NOMO-1 (cell line): ENCODE measurements at regions not wholly inside any gene's neighbourhood (a gene's known extent, or its start where the extent isn't known, plus 50 kb on each side); places are given as distances from the start of the nearest gene placed in this dataset.
A peak's percentile ranks its signal among the peaks of the same experiment; 100 is the strongest.

Source experiments
- DNase-seq, 2 experiments: peaks; one replicate each; lab custom pipeline; 2025; ENCODE audit not compliant: unreplicated experiment in 2 of 2; lab: John Stamatoyannopoulos, UW

- no peak for DNase-seq
Measured at GRCh38 chr7:155918720-155919390, 106.6 kb upstream of the SHH start.

GRCh38 chr7:155917836-155918430, 105.7 kb upstream of the SHH start:
- no peak for DNase-seq

DNA sequence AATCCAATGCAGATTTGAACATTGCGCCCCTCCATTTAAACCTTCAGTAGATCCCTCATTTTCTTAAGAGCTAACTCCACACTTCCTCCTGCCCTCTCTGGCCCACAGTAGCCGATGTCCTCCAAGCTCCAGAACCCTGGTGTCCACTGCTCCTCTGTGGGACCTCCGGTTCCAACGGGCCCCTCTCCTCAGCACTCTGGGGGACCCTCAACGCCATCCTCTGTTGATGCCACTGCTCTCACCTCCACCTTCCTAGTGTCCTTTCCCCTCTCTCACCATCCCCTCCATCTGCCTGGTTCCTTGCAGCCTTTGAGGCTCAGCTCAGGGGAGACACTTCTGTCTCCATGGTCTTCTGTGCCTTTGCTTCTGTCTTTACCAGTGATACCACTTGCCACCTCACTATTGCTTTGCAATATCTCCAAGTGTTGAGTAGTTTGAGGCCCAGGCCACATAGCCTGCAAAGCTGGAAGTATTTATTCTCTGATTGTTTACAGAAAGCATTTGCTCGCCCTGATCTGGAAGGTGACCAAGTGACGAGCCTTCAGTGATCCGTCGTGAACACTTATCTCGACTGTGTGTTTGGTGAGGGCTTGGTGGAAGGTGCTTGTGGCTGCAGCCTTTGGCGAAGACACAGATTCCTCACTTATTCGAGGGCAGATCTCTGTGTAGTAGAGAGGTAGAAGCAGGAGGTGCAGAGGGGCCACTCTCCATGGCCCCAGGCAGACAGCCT, 104.8 kb upstream of the SHH start:
- no peak for DNase-seq

DNA sequence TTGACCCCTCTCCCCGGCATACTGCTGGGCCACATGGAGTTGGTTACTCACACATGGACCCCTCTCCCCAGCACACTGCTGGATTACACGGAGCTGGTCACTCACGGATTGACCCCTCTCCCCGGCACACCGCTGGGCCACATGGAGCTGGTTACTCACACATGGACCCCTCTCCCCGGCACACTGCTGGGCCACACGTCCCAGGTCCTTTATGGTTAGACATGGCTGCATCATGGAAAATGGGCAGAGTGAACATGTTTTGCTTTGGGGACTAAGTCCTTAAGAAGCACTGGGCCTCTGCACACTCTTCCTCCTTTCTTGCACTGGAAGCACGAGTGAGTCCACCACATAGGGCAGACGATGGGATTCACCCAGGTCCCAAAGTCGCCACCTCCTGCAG, 102.1 kb upstream of the SHH start:
- DNase-seq, result no peak

DNA sequence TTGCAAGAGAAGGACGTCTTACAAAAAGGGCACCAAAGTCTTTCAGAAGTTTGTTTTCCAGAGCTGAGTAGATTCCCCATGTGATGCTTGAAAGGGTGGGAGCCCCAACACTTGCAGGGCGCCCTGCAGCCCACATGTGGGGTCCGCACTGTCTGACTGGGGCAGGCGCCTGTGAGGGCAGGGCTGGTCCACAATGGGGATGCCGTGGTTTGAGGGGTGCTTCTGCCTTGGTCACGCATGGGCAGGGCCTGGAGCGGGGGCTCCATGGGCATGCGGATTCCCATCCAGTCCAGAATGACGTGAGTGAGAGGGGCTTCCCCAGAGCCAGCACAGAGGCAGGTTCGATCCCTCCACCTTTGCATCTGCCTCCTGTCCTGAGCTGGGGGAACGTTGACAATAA, 101.5 kb upstream of the SHH start:
- no peak for DNase-seq

GRCh38 chr7:155913291-155913690, 101.0 kb upstream of the SHH start:
- no peak for DNase-seq

GRCh38 chr7:155911471-155912105, 99.3 kb upstream of the SHH start:
- no peak for DNase-seq

DNA sequence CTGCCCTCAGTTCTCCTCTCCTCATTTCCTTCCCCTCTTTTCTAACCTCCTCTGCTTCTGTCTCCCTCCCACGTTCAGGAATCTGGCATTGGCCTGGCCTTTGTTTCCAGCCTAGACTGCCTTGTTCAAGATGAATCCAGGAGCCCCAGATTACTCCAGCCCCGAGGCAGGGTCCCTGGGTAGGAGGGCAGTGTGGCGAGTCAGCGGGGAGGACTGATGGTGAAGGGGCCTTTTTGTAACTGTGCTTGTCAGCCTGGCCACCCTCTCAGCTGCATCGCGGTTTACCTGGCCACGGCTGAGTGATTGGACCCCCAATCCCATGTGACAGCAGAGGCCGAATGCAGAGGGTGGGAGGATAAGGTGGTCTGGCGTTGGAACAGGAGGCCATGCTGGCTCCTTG, 96.1 kb upstream of the SHH start:
- no peak for DNase-seq

DNA sequence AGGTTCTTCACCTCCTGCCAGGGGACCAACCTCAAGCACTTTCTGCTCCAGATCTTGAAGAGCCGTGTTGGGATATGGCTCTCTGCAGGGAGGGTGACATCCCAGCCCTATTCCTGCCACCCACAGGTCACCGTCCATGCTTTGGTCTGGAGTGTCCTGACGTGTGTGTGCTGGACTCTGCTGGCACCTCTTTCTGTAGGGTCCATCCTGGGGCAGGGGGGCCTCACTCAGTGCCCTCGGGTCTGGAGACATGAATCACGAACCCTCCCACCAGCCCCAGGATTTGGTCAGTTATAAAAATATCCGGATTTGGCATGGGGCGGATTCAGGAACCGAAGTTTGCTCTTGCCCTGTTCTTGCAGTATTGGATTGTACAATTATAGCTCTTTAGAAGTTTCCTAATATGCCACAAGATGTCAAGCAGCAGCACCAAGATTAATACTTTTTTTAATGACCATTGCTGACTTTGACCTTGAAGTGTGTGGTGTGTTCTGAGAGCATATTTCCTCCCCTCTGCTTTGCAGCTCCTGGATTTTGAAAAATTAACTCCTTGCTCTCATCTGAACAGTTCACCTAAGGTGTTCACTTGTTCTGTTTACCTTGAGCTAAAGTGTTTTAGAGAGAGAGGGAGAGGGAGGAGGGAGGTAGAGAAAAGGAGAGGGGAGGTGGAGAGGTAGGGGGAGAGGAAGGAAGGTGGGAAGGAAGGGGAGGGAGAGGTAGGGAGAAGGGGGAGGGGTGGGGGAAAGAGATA, 95.4 kb upstream of the SHH start:
- peak in 1 of 2 experiments; percentile 25 for DNase-seq

GRCh38 chr7:155901176-155901575, 88.9 kb upstream of the SHH start:
- DNase-seq, result no peak

GRCh38 chr7:155899596-155899995, 87.3 kb upstream of the SHH start:
- DNase-seq, result no peak

- no peak for DNase-seq
Measured at GRCh38 chr7:155897758-155898386, 85.6 kb upstream of the SHH start.

DNA sequence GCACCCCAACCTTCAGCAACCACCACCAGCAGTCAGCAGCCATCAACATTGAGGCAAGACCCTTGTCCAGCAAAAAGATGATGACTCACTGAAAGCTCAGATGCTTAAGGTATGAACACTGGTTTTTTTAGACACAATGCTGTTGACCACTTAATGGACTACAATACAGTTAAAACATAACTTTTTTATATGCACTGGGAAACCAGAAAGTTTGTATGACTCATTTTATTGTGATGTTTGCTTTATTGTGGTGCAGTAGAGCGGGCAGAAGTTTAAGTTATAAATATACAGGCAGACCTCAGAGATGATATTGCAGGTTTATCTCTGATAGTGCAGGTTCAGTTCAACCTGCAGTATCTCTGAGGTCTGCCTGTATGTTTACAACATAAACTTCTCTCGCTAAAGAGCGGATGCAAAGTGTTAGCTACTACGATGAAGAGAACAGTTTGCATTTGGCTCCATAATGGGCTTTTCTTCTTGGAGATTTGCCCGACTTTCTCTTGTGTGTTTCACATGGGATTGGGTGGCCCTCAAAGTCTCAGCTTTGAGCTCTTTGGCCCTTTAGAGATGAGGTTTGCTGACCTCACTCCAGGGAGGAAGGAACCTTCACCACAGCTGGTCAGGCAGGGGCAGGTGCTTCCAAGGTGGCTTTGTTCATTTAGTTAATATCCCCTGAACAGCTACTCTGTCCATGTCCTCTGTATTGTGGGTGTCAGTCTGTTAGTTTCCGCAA, 84.4 kb upstream of the SHH start:
- no peak for DNase-seq

- DNase-seq, result no peak
Measured at GRCh38 chr7:155893664-155894063, 81.4 kb upstream of the SHH start.

GRCh38 chr7:155893176-155893575, 80.9 kb upstream of the SHH start:
- no peak for DNase-seq

DNA sequence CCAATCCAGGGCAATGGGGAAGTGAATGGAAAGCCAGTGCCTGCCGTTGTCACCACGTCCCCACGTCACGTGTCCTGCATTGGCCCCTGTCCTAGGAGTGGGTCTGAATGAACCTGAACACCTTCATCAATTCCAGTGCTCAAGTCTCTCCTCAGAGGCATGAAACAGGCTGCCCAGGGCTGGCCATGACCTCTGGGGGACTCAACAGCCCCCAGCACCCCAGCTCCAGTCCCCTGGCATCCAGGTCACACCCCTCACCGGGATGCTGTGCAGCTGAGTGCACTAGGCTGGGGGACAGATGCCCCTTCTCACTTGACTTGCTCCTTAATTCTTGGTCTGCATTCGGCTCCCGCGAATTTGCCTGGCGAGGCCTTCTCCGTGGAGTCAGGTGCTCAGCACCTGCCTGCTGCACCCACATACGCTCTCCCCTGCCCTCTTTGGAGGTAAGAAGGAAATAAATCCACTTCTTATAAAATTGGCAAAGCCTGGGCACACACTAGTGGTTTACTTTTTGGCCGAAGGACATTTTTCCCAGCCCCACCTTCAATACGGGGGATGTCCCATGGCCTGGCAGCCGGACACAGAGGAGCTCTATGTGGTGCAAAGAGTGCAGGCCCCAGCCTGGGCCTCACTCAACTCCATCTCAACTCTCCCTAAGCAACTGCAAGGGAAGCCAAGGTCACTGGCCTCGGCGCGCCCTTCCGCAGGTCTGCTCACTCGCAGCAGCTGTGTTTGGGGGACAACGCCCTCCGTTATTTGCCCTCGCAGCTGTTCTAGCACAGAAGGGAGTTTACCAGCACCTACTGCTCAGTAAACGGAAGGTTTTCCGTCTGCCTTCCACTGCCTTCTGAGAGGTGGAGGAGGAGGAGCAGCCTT, 77.6 kb upstream of the SHH start:
- no peak for DNase-seq

GRCh38 chr7:155887174-155887525, 74.9 kb upstream of the SHH start:
- DNase-seq, result no peak

GRCh38 chr7:155886391-155887173, 74.3 kb upstream of the SHH start:
- no peak for DNase-seq
